ENCODE measurements at regions not wholly inside any gene's neighbourhood (a gene's known extent, or its start where the extent isn't known, plus 50 kb on each side); places are given as distances from the start of the nearest gene placed in this dataset.

DNA sequence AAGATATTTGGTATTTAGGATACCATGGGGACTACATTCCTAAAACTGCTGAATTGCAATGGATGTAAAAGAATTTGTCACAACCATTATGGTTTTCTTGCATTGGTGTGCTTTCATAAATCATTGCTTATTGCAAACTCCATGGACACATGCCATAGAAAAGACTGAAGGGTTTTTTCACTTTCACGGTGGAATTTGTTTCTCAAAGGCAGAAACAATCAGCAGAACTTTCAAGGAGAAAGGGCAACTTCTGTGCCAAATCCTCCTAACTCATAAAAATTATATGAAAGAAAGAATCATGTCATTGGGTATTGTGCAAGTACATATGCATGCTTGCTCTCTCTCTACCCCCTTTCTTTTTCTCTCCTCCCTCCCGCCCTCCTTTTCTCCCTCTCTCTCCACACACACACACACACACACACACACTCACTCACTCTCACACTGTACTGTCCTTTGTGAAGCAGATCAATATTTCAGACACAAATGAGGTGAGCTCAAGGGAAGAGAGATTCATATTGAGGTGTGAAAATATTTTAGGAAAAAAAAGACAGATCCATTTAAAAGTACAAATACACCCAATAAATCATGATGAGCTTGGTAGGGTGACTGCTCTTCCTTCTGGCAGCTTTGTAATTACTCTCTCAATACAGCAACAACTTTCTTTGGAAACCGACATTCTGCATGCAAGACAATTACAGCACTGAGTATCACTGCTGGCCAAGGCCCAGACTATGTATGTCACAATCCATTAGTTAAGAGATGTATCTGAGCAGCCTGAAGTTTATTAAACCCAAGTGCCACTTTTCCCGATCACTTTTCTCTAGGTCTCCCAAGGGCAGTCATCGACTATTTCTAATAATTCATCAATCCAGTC lies 492.6 kb downstream of the TUSC7 start:
- DNase-seq, result no peak

DNA sequence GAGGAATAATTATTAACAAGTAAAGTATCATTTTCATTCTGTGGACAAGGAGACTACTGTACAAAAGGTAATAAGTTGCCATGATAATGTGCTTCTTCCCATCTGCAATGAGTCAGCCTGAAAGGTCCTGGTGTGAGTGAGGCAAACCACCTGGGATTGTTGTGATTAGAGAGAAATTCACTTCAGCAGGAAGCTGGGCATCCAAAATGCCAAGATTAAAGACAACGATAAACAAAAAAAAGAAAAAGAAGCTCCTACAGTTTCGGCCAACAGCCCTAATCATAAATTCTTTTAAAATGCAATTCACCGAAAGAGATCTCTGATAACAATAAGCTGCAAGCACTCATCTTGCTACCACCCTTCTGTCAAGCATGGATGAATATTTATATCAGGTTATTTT lies 507.8 kb downstream of the TUSC7 start:
- DNase-seq, result no peak

DNA sequence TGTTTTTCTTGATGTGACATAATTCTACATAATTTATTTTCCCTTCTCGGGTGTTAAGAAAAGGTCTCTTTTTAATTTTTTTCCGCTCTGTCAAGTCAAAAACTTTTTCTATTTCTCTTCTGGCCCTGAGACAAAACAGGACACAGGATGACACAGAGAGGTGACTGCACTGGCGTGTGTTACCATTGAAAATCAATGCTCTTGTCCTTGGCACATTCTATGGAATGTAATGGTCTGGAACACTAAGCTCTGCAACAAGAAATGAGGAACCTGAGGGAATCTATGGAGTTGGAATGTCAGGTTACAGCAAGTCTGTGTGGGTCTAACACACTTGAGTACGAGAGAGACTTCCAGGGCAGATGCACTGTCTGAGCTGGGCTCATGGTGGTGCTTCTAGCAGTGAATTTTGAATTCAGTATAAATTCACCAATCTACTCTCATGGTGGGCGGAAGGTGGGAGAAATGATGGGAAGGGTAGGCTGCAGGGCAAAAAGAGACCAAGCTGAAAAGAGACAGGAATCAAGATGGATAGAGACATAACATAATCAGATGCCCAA lies 508.3 kb downstream of the TUSC7 start:
- no peak for DNase-seq

DNA sequence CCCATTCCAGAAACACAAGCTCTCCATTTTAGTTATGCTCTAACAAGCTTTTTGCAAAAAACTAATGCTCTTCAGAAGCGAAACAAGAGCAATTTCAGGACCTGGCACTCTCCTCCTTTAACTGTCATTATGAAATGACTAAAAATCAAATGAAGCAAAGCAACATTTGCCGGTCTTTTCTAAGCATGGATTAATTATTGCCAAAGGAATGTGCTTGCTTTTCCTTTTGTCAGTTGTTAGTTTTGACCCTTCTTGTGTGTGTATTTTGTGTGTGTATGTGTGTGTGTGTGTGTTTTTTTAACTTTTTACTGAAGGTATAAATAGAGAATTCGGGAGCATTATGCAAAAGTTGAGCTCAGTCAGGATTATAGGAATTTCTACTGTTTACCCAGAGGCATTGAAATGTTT lies 509.1 kb downstream of the TUSC7 start:
- DNase-seq, result no peak

DNA sequence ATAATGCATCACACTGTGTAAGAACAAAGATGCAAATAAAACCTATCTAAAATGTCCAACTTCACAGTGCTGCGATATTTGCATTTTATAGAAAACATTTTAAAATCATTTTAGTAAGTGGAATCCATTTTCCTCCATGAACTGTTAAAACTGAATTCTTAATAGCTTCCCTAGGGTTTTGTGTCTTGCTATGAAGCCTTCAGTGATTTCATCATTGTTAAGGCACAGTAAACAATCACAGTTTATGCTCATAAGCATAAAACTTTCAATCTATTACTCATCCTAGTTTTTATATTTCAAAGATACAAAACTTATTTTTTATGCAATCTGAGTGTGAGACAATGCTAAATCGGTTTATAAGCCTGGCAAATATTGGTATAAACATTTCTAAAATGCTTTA lies 509.7 kb downstream of the TUSC7 start:
- no peak for DNase-seq

DNA sequence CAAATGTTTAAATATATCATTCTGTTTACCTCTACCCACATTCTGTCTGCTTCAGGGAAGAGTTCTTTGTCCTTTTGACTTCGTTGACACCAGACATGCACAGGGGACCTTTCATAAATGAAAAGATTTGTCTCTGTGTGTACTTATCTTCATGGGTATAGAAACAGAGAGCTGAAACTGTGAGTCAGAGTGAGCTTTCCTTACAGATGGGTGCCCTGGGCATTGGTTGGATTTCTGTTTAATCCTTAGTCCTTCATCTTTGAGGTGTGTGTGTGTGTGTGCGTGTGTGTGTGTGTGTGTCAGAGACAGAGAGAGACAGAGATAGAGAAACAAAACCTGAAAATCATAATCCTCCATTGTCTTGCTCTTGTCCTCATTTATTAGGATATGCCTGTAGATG lies 517.4 kb downstream of the TUSC7 start:
- DNase-seq, result no peak

- DNase-seq, result no peak
These were observed 518.9 kb downstream of the TUSC7 start for GRCh38 chr3:117228466-117228865.

- DNase-seq, result no peak
These were observed 521.3 kb downstream of the TUSC7 start for GRCh38 chr3:117230924-117231323.

- DNase-seq, result no peak
These were observed 524.8 kb downstream of the TUSC7 start for GRCh38 chr3:117234331-117234730.

DNA sequence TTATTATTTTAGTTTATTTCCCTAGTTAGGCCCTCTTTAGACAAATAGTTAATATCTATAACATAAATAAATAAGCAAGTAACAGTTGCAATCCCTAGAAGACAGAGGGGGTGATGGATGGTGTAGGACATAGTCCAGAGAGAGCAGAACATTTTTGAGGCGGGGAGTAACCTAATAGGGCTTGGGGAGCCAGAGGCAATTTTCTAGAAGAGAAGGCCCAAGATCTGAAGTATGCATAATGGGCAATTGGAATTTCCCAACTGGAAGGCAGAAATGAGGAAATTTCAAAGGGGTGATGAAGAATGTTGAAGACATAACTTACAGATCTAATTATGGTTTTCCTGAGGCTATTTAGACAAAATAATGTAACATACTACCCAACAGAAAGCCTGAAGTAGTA lies 525.7 kb downstream of the TUSC7 start:
- DNase-seq, result no peak

DNA sequence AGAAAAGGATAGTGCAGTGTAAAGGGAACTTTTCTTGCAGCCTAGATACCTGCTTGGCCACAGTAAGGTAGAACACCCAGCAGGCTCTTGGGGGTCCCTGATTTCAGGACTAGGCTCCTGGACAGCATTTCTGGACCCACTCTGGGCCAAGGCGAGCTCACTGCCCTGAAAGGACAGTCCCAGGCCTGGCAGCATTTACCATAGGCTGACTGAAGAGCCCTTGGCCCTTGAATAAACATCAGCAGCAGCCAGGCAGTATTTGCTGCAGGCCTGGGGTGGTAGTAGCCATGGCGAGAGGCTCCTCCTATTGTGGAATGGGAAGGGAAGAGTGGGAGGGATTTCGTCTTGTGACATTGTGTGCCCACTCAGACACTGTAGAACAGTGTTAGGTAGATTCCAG lies 529.2 kb downstream of the TUSC7 start:
- DNase-seq, result no peak

GRCh38 chr3:117243657-117244056 lies 534.1 kb downstream of the TUSC7 start:
- no peak for DNase-seq

DNA sequence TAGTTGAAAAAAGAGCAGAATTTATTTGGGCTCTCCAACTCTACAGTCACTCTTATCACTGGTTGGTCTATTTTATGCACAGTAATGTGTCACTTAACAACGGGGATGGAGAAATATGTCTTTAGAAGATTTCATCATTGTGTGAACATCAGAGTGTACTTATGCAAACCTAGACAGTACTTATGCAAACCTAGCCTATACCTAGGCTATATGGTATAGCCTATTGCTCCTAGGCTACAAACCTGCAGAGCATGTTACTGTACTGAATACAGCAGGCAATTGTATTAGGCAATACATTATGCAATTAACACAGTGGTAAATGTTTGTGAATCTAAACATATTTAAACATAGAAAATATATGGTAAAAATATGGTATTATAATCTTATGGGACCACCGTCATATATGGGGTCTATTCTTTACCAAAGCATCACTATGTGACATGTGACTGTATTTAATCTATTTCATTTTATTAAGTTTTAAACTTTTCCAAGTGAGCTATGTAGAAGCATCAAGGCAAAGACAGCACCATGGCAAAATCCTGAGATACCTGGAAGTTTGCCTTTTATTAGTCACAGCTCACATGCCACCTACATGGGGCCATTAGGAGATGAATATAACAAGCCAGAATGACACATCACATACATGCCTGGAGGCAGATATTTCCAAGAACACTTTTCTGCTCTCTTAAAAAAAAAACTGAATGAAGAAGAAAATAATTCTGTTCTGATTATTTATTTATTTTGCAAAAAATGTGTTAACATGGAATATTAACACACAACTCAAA lies 537.4 kb downstream of the TUSC7 start:
- DNase-seq, result no peak

DNA sequence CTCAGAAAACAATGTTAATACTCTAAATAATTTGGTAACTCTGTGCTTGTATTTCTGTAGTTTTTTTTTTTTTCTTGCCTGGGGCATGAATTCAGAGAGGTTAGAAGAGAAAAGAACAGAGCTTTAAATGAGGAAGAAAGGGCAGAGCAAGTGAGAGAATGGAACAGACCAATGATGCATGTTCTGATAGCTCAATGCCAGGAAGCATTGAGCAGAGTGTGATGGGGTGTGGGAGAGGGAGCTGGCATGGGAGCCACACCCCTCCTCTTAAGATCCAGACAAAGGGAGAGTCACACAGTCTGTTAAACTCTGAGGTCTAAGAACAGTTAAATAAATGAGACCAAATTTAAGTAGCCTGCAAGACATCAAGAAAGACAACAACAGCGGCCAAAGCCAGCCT lies 538.6 kb downstream of the TUSC7 start:
- DNase-seq, result no peak

GRCh38 chr3:117252208-117252607 lies 542.6 kb downstream of the TUSC7 start:
- DNase-seq, result no peak

DNA sequence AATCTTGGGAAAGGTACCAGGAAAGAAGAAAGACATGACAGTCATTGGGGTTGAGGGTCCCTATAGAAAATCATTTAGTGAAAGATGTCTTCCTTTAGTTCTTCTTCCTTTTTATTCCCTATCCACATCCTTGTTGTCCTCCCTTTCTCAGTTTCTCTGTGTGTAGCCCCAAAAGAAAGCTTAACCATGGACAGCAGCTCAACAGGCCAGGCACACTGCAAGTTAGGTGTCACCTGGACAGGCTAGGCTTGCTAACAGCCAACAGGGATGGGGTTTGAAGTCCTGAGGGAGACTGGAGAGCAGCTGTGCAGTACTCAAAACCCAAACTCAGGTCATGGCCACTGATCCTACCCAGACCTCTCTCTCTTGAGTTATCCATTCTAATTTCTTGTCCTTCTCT lies 543.1 kb downstream of the TUSC7 start:
- DNase-seq, result no peak

DNA sequence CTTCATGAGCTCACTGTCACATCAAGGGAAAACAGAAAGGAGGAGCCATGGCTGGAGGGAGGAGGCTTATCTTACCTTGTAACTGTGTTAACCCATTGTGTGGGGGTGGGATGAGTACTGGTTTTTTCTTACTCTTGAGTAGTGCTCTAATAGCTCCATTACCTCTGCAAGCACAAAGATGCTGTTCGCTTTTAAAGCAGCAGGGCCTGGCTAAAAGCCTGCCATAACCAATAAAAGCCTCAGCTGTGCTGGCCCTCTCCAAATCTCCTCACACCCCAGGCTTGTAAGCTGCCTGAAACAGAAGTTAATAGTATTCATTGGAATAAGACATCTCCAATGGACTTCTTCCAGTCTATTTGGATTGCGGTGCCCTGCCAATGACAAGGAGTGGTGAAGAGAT lies 544.1 kb downstream of the TUSC7 start:
- no peak for DNase-seq

DNA sequence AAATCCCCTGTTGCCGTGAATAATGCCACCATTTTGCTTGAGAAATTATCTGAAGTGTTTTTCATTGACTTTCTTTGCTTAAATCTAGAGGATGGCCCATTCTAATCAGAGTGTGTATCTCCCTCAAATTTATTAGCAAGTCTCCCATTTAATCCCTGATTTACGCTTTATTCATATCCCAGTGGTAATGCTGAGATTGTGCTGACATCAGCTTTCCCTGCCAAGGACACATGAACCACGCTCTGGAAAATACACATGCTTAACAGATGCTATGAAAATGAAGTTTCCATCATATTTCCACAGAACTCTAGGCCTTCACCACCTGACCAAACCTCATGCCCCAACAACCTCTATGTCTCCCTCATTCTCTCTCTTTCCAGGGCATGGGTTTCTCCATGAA lies 545.4 kb downstream of the TUSC7 start:
- no peak for DNase-seq

GRCh38 chr3:117255736-117256135 lies 546.2 kb downstream of the TUSC7 start:
- DNase-seq, result no peak

DNA sequence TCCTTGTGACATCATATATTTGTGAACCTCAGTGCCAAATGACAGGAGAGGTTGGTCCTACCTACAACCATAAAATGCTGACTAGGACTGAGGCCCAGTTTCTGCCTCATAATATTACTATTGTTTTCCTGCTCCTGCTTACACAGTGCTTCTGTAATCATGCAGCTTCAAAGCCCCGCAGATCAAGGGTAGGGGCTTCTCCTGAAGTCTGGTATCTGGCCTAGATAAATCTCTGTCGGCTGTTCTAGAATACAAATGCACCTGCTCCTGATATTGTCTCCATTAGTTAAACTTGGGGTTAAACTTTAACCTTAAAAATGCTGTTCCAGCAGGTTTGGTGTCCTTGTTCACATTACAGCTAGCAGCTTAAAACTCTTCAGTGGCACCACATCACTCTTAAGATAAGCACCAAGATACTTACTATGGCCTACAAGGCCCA lies 552.4 kb downstream of the TUSC7 start:
- DNase-seq, result no peak

- DNase-seq, result no peak
These were observed 553.7 kb downstream of the TUSC7 start for GRCh38 chr3:117263270-117263669.

DNA sequence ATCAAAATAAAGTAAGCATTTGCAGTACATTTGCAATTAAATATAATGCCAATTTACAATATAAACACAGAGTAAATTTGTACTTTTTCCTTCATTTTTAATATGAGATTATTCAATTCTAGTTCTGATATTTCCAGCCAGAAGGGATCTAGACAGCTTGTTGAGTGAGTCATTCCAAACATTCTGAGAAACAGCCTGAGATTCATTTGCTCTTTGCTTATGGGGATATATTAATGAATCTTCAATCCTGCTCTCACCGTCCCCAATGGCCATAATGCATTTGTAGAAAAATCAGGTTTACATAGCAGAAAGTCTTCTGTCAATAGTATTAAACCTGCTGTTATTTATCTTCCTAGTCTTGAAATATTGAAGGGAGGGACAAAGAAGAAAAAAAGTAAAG lies 554.2 kb downstream of the TUSC7 start:
- no peak for DNase-seq

GRCh38 chr3:117264204-117264994 lies 554.8 kb downstream of the TUSC7 start:
- DNase-seq, result no peak
